ENCODE measurements at regions not wholly inside any gene's neighbourhood (a gene's known extent, or its start where the extent isn't known, plus 50 kb on each side); places are given as distances from the start of the nearest gene placed in this dataset.

GRCh38 chr10:28393956-28394568 is 91.2 kb upstream of the MPP7 start:
- Histone ChIP-seq H3K27me3 (ENCODE audit: control insufficient read depth in 2 of 2, insufficient read depth in 2 of 2, low read length in 2 of 2) (no peaks in the 10 kb centered on the region), H2AFZ (ENCODE audit: low read depth, low read length) (peak overlapping the region; percentile 58), H3K9ac (replicated peaks; ENCODE audit: extremely low read depth, insufficient read depth, low read length) (no peak overlapping the region), H3K4me3 (replicated peaks in 1 of 3; ENCODE audit: insufficient read depth in 1 of 3, low read depth in 1 of 3, low read length in 3 of 3) (no peak overlapping the region), H3K9me1 (replicated peaks; ENCODE audit: control insufficient read depth, extremely low read depth, insufficient read depth, low read length) (no peaks in the 10 kb centered on the region), H3K4me2 (ENCODE audit: insufficient read depth, low read length) (no peak overlapping the region), H4K20me1 (replicated peaks; ENCODE audit: control insufficient read depth, extremely low read depth, insufficient read depth, low read length) (no peaks in the 10 kb centered on the region), H3K27ac (ENCODE audit: insufficient read depth, low read depth, low read length) (no peak overlapping the region), H3K9me3 (replicated peaks; ENCODE audit: control insufficient read depth, insufficient read depth, low read length) (no peaks in the 10 kb centered on the region), H3K36me3 (ENCODE audit: control insufficient read depth in 2 of 2, extremely low read depth in 1 of 2, insufficient read depth in 2 of 2, low read length in 2 of 2) (no peaks in the 10 kb centered on the region), H3K4me1 (ENCODE audit: control insufficient read depth, extremely low read depth, insufficient read depth, low read length) (no peaks in the 10 kb centered on the region), H3K79me2 (ENCODE audit: control insufficient read depth, insufficient read depth, low read length) (no peaks in the 10 kb centered on the region)
- intact Hi-C loops (cut with micrococcal nuclease) = loop anchor here (1.0 kb wide), 1 partner anchor 1024 kb away; no protein-coding TSS in a partner anchor
- BruUV-seq (replicated peaks) = no TSS peak
- POLR2A ChIA-PET = no interaction called here
- DNase-seq (ENCODE audit: low read depth, low spot score) (peak; percentile 49), FAIRE-seq (peak; percentile 63)
- CTCF ChIA-PET = interaction anchor here (0.6 to 2.3 kb wide), 32 partner anchors 9 to 1025 kb away, joined by 3 to 27 read pairs (median 4); partner anchors contain the start of gene MPP7
- TF ChIP-seq CTCF (IDR thresholded peaks at IDR 0.05; ENCODE audit: extremely low read depth in 1 of 2, insufficient read depth in 1 of 2, low read depth in 1 of 2, low read length in 2 of 2) (peak; percentile 88 to 94), MYC (IDR thresholded peaks at IDR 0.05; ENCODE audit: low read depth, low read length) (no peak)
- dilution Hi-C loops (cut with MboI; ENCODE audit: extremely low pct_ligation_motif_present, low sequenced_read_pairs) = no loop called here

GRCh38 chr10:28396331-28396730 is 93.5 kb upstream of the MPP7 start:
- DNase-seq (ENCODE audit: low read depth, low spot score) = no peak
- Histone ChIP-seq H4K20me1 (replicated peaks; ENCODE audit: control insufficient read depth, extremely low read depth, insufficient read depth, low read length) (no peaks in the 10 kb centered on the region), H3K9ac (replicated peaks; ENCODE audit: extremely low read depth, insufficient read depth, low read length) (no peak overlapping the region), H3K27me3 (ENCODE audit: control insufficient read depth in 2 of 2, insufficient read depth in 2 of 2, low read length in 2 of 2) (no peaks in the 10 kb centered on the region), H3K36me3 (ENCODE audit: control insufficient read depth in 2 of 2, extremely low read depth in 1 of 2, insufficient read depth in 2 of 2, low read length in 2 of 2) (no peaks in the 10 kb centered on the region), H3K79me2 (ENCODE audit: control insufficient read depth, insufficient read depth, low read length) (no peaks in the 10 kb centered on the region), H3K9me1 (replicated peaks; ENCODE audit: control insufficient read depth, extremely low read depth, insufficient read depth, low read length) (no peaks in the 10 kb centered on the region), H3K4me2 (ENCODE audit: insufficient read depth, low read length) (no peak overlapping the region), H3K4me3 (replicated peaks in 1 of 3; ENCODE audit: insufficient read depth in 1 of 3, low read depth in 1 of 3, low read length in 3 of 3) (no peak overlapping the region), H3K4me1 (ENCODE audit: control insufficient read depth, extremely low read depth, insufficient read depth, low read length) (no peaks in the 10 kb centered on the region), H2AFZ (ENCODE audit: low read depth, low read length) (no peak overlapping the region), H3K27ac (ENCODE audit: insufficient read depth, low read depth, low read length) (no peak overlapping the region), H3K9me3 (replicated peaks; ENCODE audit: control insufficient read depth, insufficient read depth, low read length) (no peaks in the 10 kb centered on the region)
- intact Hi-C loops (cut with micrococcal nuclease) = no loop called here
- dilution Hi-C loops (cut with MboI; ENCODE audit: extremely low pct_ligation_motif_present, low sequenced_read_pairs) = no loop called here
- ChIA-PET POLR2A (no interaction called here), CTCF (interaction anchor here (1.0 to 1.4 kb wide), 3 partner anchors 13 to 1027 kb away, joined by 3 to 4 read pairs (median 3); no protein-coding TSS in a partner anchor)
- no TSS peak for BruUV-seq (replicated peaks)
- FAIRE-seq = no peak
- TF ChIP-seq JUN (IDR thresholded peaks at IDR 0.05; ENCODE audit: borderline replicate concordance, insufficient read depth, insufficient read length, low read depth) (no peak), MYC (IDR thresholded peaks at IDR 0.05; ENCODE audit: low read depth, low read length) (no peak), POLR2AphosphoS5 (IDR thresholded peaks at IDR 0.05; ENCODE audit: insufficient read depth, low read depth, low read length) (no peak), EZH2 (IDR thresholded peaks at IDR 0.05; ENCODE audit: borderline replicate concordance, low read depth, low read length, severe bottlenecking) (no peak), FOS (IDR thresholded peaks at IDR 0.05; ENCODE audit: borderline replicate concordance, insufficient read depth, low read length) (no peak), MAX (IDR thresholded peaks at IDR 0.05; ENCODE audit: insufficient read depth, insufficient read length) (no peak), CTCF (IDR thresholded peaks at IDR 0.05; ENCODE audit: extremely low read depth in 1 of 2, insufficient read depth in 1 of 2, low read depth in 1 of 2, low read length in 2 of 2) (no peak), GATA2 (IDR thresholded peaks at IDR 0.05; ENCODE audit: insufficient read depth, insufficient read length, low read depth, low read length) (no peak)
